Spinal cord (tissue), 9 donors: ENCODE measurements at regions not wholly inside any gene's neighbourhood (a gene's known extent, or its start where the extent isn't known, plus 50 kb on each side); places are given as distances from the start of the nearest gene placed in this dataset.

ENCODE experiments used
- DNase-seq, 6 donors: peaks; one replicate each; pipeline versions ENCODE4 v3.0.0 to v3.0.0-alpha.2; 2013 to 2015; ENCODE audit warnings: low spot score in 6 of 6, low read depth in 4 of 6
- H3K27ac ChIP-seq: one replicate; pipeline ENCODE4 v1.5.1; 2013; ENCODE audit warnings: low read depth, low read length, control low read depth
- H3K27me3 ChIP-seq: one replicate; pipeline ENCODE4 v1.6.1; 2013; ENCODE audit warnings: low read length; ENCODE audit not compliant: control insufficient read depth, insufficient read depth
- H3K36me3 ChIP-seq: one replicate; pipeline ENCODE4 v1.6.1; 2013; ENCODE audit warnings: low read length; ENCODE audit not compliant: control insufficient read depth, insufficient read depth
- H3K4me1 ChIP-seq: one replicate; pipeline ENCODE4 v1.6.1; 2013; ENCODE audit warnings: low read length; ENCODE audit not compliant: control insufficient read depth, insufficient read depth
- H3K4me3 ChIP-seq: one replicate; pipeline ENCODE4 v1.5.1; 2013; ENCODE audit warnings: low read depth, low read length, control low read depth
- H3K9me3 ChIP-seq: one replicate; pipeline ENCODE4 v1.6.1; 2013; ENCODE audit warnings: low read length; ENCODE audit not compliant: control insufficient read depth, insufficient read depth
- WGBS: methylation state at CpG from one replicate; pipeline ENCODE4 v1.1.5; 2013; ENCODE audit warnings: missing lambda C conversion rate; ENCODE audit not compliant: insufficient coverage; 5-methylcytosine and 5-hydroxymethylcytosine counted together
- donor health status: healthy.

DNA sequence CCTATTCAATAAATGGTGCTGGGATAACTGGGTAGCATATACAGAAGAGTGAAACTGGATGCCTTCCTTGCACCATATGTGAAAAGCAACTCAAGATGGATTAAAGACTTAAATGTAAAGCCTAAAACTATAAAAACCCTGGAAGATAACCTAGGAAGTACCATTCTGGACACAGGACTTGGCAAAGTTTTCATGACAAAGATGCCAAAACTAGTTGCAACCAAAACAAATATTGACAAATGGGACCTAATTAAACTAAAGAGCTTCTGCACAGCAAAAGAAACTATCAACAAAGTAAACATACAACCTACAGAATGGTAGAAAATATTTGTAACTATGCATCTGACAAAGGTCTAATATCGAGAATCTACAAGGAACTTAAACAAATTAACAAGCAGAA is 129.1 kb upstream of the CTBP2 start:
- H3K36me3 ChIP-seq, result no peaks in the 10 kb centered on the region
- H3K27me3 ChIP-seq, result no peaks in the 10 kb centered on the region
- H3K9me3 ChIP-seq, result no peaks in the 10 kb centered on the region
- no CpG with 5 or more reads among the region's 1 CpG for whole genome bisulfite sequencing
- no peak overlapping the region for H3K4me3 ChIP-seq
- H3K27ac ChIP-seq, result no peak overlapping the region
- no peaks in the 10 kb centered on the region for H3K4me1 ChIP-seq
- DNase-seq, result no peak

DNA sequence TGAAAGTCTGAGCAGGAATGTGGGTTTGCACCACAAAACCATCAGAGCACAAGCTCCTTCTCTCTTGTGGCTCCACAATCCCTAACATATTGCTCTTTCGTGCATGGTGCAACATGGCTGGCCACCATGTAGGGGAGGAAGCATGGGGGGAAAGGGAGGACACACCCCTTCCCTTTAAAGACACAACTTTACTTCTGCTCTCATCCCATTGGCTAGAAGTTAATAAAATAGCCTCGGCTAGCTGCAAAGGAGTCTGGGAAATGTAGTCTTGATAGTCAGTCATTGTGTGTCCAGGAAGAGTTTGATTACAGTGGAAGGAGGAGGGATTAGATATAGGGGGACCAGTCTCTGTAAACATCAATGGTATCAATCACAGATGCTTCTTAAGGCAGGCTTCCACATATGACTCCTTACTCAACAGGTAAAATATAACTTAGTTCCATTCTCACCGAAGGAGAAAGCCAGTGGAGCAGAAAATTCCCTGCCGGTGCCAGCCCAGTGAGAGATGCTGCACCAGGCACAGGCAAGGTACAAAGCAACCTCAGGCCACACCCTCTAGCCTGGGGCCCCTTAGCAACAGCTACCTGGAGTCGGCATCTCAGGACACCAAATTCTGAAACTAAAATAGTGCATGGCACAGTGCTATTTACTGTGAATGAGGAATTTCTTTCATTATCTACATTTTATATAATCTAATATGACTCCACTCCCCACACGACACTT is 124.7 kb upstream of the CTBP2 start:
- no peaks in the 10 kb centered on the region for H3K9me3 ChIP-seq
- DNase-seq, result peak in 1 of 6 donors; percentile 22
- no peaks in the 10 kb centered on the region for H3K4me1 ChIP-seq
- H3K27me3 ChIP-seq, result no peaks in the 10 kb centered on the region
- H3K27ac ChIP-seq, result no peak overlapping the region
- no peak overlapping the region for H3K4me3 ChIP-seq
- no peaks in the 10 kb centered on the region for H3K36me3 ChIP-seq
- WGBS, result 75% methylated on average over 3 of the region's 6 CpGs

DNA sequence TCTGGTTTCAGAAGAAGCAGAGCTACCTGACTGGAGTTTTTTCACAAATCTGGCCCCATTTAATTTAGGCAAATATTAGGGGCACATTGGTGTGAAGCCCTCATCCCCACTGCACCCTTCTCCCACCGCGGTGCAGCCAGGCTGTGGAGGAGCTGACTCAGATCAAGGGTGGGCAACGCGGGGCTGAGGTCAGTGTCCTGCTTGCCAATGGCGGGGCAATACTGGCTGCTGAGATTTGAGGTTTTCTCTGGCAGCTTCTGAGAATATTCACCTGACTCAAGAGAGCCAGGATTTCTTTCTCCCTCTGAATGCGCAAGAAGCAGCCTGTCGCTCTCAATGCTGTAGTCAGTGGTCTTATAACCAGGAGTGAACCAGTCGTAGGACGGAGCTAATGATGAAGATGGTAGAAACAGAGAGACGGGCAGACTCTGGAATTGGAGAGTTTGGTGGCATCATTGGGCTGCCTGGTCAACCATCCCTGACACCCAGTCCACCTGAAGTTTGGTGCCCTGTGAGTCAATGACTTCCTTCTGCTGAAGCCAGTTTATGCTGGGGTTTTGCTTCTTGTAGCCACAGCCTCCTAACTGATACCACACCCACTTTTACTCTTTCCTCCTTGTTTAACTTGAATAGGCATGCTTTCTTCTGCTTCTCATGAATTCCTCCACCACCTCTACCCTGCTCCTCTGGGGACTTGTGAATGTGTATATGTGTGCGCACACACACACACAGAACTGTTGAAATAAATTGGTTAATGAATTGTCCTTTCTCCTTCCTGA is 123.7 kb upstream of the CTBP2 start:
- Histone ChIP-seq H3K9me3 (peaks cover 1% of the 10 kb centered on the region), H3K36me3 (no peaks in the 10 kb centered on the region), H3K27ac (no peak overlapping the region), H3K4me3 (no peak overlapping the region), H3K4me1 (no peaks in the 10 kb centered on the region), H3K27me3 (no peaks in the 10 kb centered on the region)
- DNase-seq, result no peak
- WGBS, result 94% methylated on average over 7 of the region's 11 CpGs

DNA sequence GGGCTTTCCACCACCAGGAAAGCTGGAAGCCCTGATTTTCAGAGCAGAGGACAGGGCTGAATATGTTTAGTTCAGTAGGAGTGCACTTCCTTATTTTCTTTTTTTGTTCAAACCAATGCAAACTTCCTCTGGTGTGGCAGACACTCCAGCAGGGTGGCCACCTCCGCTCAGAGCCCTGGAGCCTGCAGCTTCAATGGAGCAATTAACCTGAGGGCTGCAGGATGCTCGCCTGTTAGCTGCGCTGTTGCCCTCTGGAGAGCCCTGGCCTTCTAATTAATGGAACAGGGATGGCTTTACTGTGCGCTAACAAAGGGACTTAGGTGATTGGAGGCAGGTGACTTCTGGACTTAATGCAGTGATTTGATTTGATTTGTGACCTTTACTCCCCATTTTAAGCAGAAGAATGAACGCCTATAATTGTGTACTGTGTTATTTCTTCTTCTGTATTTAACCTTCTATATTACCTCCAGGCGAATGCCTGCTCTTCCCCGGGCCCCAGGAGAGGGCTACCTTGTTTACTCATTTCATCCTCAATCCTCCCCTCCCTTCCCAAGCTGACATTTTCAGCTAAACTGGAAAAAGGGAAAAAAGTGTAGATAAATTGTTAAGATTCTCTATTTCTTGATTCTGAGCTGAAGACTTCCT is 123.0 kb upstream of the CTBP2 start:
- no peaks in the 10 kb centered on the region for H3K36me3 ChIP-seq
- no peak overlapping the region for H3K27ac ChIP-seq
- H3K4me3 ChIP-seq, result no peak overlapping the region
- no peaks in the 10 kb centered on the region for H3K4me1 ChIP-seq
- DNase-seq, result peak in 2 of 6 donors; percentile 9 to 54
- peaks cover 1% of the 10 kb centered on the region for H3K9me3 ChIP-seq
- no peaks in the 10 kb centered on the region for H3K27me3 ChIP-seq
- 38% methylated on average over 1 of the region's 7 CpGs for WGBS

DNA sequence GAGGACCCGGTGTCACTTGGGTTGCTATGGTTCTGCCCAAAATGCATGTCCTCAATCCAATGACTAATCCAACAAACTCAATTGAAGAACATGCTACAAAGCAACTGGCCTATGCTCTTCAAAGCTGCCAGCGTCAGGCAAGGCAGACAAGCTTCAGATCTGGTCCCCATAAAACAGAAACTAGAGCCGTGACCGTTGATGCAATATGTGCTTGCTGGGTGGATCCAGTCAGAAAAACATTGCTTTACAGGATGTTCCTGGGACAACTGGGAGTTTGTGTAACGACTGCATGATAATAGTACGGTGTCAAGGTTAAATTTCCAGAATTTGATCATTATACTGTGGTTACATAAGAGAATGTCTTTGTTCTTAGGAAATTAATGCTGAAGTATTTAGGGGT is 120.7 kb upstream of the CTBP2 start:
- Histone ChIP-seq H3K36me3 (no peaks in the 10 kb centered on the region), H3K27ac (no peak overlapping the region), H3K27me3 (no peaks in the 10 kb centered on the region), H3K9me3 (peaks cover 1% of the 10 kb centered on the region), H3K4me3 (no peak overlapping the region), H3K4me1 (no peaks in the 10 kb centered on the region)
- DNase-seq, result no peak
- 95% methylated on average over 5 of the region's 6 CpGs for WGBS

DNA sequence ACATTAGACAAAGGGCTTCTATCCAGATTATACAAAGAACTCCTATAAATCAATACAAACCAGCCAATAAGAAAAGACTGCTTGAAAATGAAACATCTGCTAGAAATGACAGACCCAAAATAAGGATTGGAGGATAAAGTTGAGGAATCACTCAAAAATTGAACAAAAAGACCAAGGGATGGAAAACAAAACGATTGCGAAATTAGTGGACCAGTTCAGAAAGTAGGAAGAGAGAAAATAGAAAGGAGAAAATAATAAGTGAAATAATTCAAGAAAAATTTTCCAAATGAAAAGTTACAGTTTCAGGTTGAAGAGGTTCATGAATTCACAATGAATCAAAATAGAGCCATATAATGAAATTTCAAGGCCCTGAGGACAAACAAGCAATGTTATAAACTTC is 115.8 kb upstream of the CTBP2 start:
- no peak overlapping the region for H3K4me3 ChIP-seq
- H3K27ac ChIP-seq, result no peak overlapping the region
- no peaks in the 10 kb centered on the region for H3K36me3 ChIP-seq
- DNase-seq, result no peak
- H3K27me3 ChIP-seq, result no peaks in the 10 kb centered on the region
- H3K9me3 ChIP-seq, result peaks cover 1% of the 10 kb centered on the region
- H3K4me1 ChIP-seq, result peaks cover 2% of the 10 kb centered on the region
- WGBS, result 80% methylated on average over 1 of the region's 2 CpGs

DNA sequence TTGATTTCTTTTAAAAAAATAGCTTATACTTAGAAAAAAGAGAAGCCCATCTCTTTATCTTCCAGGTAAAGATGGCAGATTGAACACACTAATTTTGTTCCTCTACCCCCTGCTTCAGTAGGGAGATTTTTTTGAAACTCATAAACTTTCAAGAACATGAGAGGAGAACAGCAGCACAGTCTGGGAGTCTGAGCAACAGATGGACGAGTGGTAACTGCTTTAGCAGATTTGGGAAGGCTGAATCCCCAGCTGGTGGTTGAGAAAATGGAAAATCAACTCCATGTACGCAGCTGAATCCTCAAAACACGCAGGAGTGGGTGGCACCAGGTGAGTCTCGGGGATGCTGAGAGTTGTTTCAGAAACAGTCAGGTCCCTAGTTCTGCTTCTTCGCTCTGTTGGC is 114.6 kb upstream of the CTBP2 start:
- no peaks in the 10 kb centered on the region for H3K36me3 ChIP-seq
- DNase-seq, result peak in 1 of 6 donors; percentile 77
- no peak overlapping the region for H3K27ac ChIP-seq
- H3K9me3 ChIP-seq, result peaks cover 1% of the 10 kb centered on the region
- no peaks in the 10 kb centered on the region for H3K27me3 ChIP-seq
- WGBS, result 98% methylated on average over 4 of the region's 5 CpGs
- no peak overlapping the region for H3K4me3 ChIP-seq
- peaks cover 2% of the 10 kb centered on the region for H3K4me1 ChIP-seq

DNA sequence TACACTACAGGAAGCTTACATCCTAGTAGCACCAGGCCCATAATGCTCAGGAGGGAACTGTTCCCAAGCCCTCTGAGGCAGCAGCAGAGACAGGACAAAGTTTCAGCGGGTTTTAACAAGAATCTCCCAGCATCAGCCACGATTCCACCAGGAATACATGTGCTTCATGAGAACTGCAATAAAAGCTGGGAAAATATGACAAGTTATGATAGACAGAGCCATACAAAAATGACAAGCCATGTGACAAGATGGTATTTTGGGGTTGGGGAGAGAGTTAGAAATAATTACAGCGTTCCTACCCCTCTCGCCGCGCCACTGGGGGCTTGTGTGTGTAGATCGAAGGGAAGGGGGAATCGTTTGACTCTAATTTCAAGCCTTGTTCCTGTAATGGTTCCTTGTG is 112.7 kb upstream of the CTBP2 start:
- Histone ChIP-seq H3K27ac (no peak overlapping the region), H3K4me3 (no peak overlapping the region), H3K27me3 (no peaks in the 10 kb centered on the region), H3K4me1 (peaks cover 2% of the 10 kb centered on the region), H3K9me3 (no peaks in the 10 kb centered on the region), H3K36me3 (no peaks in the 10 kb centered on the region)
- no peak for DNase-seq
- 71% methylated on average over 4 of the region's 8 CpGs for WGBS

DNA sequence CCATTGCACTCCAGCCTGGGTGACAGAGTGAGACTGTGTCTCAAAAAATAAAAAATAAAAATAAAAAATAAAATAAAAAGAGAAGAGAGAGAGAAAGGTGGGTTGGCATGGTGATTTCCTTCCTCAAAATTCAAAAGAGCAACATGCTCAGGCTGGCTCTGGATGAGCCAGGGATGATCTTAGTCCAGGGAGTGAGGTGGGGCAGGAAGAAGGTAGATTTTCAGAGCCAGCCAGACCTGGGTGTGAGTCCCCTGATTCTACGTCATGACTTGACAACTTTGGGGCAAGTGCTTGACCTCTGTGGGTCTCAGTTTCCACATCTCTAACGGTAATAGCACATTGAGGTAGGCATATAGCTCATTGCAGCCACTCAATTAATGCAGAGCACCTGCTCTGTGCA is 109.4 kb upstream of the CTBP2 start:
- Histone ChIP-seq H3K4me1 (peaks cover 2% of the 10 kb centered on the region), H3K27me3 (no peaks in the 10 kb centered on the region), H3K27ac (no peak overlapping the region), H3K4me3 (no peak overlapping the region), H3K36me3 (no peaks in the 10 kb centered on the region), H3K9me3 (no peaks in the 10 kb centered on the region)
- no CpG with 5 or more reads among the region's 2 CpGs for WGBS
- no peak for DNase-seq
